GM21619 (cell line): ENCODE measurements at regions not wholly inside any gene's neighbourhood (a gene's known extent, or its start where the extent isn't known, plus 50 kb on each side); places are given as distances from the start of the nearest gene placed in this dataset.

Experiments
- ATAC-seq: cut with Tn5 transposase; IDR thresholded peaks from one replicate; pipeline ENCODE4 v1.9.1; 2021; ENCODE audit not compliant: unreplicated experiment

GRCh38 chr7:68994841-68995240, 603.4 kb upstream of the AUTS2 start:
- no peak for ATAC-seq

DNA sequence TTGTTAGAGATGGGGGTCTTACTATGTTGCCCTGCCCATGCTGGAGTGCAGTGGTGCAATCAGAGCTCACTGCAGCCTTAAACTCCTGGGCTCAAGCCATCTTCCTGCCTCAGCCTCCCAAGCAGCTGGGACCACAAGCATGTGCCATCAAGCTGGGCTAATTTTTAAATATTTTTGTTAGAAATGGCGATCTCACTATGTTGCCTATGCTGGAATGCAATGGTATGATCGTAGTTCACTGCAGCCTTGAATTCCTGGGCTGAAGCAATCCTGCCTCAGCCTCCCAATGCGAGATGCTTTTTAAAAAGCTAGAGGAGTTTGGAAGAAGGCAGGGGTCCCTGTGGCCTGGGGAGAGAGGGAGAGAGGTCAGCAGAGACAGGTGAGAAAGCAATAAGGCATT, 600.1 kb upstream of the AUTS2 start:
- ATAC-seq: no peak

- ATAC-seq: no peak
These were observed 595.9 kb upstream of the AUTS2 start for GRCh38 chr7:69002416-69002815.

DNA sequence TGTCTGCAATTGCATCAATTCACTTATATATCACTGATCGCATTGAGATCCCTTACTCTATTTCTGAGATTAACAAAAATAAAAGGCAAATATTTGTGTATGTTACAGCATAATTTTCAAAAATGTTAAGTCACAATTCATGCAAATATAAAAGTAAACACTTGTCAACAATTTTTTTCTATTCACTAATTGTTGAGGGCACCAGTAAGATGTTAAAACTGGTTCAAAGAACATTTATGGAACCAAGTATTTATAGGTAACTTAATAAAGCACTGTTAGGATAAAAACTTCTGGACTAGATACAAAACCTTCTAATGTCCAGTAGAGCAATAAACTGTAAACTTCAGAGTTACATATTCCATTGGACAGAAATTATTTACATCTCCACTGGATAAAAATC, 586.1 kb upstream of the AUTS2 start:
- ATAC-seq: no peak

- ATAC-seq: no peak
These were observed 581.1 kb upstream of the AUTS2 start for GRCh38 chr7:69017208-69017607.

GRCh38 chr7:69018200-69018599, 580.1 kb upstream of the AUTS2 start:
- ATAC-seq: no peak

DNA sequence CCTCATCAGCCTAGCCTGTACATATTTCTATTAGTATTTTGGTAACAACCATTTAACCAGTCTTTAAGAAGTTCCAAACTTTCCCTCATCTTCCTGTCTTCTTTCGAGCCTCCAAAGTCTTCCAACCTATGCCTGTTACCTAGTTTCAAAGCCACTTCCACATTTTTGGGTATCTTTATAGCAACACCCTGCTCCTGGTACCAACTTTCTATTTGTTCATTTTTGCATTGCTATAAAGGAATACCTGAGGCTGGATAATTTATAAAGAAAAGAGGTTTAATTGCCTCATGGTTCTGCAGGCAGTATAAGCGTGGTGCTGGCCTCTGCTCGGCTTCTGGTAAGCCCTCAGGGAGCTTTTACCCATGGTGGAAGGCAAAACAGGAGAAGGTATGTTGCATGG, 578.8 kb upstream of the AUTS2 start:
- no peak for ATAC-seq

DNA sequence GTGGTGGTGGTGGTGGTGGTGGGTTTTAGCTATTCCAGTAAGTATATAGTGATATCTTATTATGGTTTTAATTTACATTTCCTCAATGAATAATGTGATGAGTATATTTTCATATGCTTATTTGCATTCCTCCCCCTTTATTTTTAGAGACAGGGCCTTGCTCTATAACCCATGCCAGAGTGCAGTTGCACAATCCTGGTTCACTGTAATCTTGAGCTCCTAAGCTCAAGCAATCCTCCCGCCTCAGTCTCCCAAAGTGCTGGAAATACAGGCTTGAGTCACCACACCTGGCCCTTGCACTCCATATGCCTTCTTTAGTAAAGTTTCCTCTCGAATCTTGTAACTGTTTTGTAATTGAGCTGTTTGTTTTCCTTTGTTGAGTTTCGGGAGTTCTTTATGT, 577.7 kb upstream of the AUTS2 start:
- no peak for ATAC-seq

DNA sequence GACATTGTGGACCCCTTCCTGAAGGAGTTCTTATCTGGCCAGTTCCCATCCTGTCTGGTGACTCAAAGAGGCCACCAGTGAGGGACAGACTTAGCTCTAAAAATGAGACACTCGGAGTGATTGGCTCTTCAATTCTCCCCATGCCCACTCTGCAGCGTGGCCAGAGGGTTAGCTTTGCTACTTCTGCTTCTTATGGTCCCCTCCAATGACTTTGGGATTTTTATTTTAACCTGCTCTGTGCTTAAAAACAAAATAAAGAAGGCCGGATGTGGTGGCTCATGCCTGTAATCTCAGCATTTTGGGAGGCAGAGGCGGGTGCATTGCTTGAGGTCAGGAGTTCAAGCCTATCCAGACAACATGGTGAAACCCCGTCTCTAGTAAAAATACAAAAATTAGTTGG, 573.0 kb upstream of the AUTS2 start:
- ATAC-seq: no peak

GRCh38 chr7:69032848-69033247, 565.4 kb upstream of the AUTS2 start:
- ATAC-seq: no peak

DNA sequence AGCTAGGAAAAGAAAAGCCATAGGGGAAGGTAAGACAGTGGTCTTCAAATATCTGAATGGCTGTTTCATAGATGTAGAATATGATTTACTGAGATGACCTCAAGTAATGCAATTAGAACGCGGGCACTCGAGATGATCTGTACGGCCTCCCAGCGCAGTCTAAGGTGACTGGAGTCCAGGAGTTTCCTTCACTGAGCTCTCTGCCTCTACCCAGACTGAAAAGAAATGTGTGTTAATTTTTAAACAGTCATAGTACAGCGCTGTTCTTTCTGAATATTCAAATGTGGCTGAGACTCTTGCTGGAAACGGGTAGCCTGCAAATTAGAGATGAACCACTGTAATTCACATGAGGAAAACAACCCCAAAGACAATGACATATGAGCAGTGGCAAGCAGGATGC, 562.4 kb upstream of the AUTS2 start:
- no peak for ATAC-seq

DNA sequence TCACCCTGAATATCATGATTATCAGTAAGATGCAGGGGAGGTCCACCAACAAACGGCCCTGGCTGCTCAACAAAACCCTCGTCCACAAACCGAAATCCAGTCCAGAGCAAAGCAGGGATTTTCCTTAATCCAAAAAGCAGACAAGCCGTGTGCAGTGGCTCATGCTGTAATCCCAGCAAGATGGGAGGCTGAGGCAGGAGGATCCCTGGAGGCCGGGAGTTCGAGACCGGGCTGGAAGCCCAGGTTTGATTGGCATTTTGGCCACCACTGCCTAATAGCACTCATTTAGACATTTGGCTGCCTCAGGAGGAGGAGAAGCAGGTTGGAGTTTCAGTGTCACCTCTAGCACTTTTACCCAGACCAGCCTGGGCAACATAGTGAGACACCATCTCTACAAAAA, 562.0 kb upstream of the AUTS2 start:
- ATAC-seq: no peak

DNA sequence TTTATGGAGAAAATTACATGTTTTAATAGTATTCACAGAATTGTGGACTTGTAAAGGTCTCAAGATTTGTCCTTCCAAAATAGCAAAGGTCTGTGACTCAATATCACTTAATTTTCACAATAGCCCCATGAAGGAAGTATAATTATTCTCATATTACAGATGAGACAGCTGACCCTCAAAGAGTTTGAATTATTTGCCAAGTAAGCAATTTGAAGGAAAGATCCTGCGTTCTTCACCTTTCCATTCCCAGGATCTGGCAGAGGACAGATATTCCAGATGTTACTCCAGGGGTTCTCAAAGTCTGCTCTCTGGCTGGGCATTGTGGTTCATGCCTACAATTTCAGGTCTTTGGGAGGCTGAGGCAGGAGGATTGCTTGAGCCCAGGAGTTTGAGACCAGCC, 559.4 kb upstream of the AUTS2 start:
- ATAC-seq: no peak

- ATAC-seq: no peak
These were observed 556.1 kb upstream of the AUTS2 start for GRCh38 chr7:69042138-69042537.

- ATAC-seq: no peak
These were observed 551.0 kb upstream of the AUTS2 start for GRCh38 chr7:69047151-69047754.

GRCh38 chr7:69049326-69049725, 548.9 kb upstream of the AUTS2 start:
- no peak for ATAC-seq

- ATAC-seq: no peak
These were observed 545.8 kb upstream of the AUTS2 start for GRCh38 chr7:69052447-69052846.

DNA sequence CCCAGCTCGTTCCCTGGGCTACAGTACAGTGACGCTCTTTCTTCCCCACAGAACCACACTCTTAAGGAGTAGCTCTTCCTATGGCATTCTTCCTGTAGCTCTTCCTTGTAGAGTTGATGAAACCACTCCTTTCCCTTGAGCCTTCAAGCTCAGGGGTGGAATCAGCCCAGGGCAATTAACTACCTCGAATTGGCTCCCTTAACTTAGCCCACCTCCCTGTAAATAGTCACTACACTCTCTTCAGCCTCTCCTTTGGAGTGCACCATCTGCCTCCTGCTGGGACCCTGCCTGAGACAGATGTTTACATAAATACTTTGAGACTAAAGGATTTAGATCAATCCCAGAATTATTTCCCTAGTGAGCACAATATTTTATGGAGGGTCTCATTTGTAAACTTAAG, 537.8 kb upstream of the AUTS2 start:
- ATAC-seq: no peak

DNA sequence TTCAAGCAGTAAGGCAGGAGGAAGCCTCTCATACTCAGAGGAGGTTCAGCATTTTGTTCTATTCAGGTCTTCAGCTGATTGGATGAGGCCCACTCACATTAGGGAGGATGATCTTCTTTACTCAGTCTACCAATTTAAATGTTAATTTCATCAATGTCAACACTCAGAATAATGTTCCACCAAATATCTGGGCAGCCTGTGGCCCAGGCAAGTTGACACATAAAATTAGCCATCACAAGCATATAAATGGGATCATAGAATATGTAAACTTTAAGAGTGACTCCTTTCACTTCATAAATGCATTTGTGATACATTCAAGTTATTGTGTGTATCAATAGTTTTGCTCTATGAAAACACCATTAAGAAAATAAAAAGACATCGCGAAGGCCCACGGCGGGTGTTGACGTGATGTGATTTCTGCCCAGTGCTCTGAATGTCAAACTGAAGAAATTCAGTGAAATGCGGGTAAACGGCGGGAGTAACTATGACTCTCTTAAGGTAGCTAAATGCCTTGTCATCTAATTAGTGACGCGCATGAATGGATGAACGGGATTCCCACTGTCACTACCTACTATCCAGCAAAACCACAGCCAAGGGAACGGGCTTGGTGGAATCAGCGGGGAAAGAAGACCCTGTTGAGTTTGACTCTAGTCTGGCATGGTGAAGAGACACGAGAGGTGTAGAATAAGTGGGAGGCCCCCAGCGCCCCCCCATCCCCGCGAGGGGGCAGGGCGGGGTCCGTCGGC, 536.1 kb upstream of the AUTS2 start:
- ATAC-seq: no peak

GRCh38 chr7:69067397-69067796, 530.9 kb upstream of the AUTS2 start:
- no peak for ATAC-seq

GRCh38 chr7:69070476-69070875, 527.8 kb upstream of the AUTS2 start:
- ATAC-seq: no peak

GRCh38 chr7:69076566-69076965, 521.7 kb upstream of the AUTS2 start:
- ATAC-seq: no peak
